GM20431 (cell line): ENCODE measurements at regions not wholly inside any gene's neighbourhood (a gene's known extent, or its start where the extent isn't known, plus 50 kb on each side); places are given as distances from the start of the nearest gene placed in this dataset.
"Not testable (repeated sequence)": the region's sequence is repeated elsewhere in the genome, so short reads cannot be mapped to it uniquely, and the experiment has no call there.

ENCODE experiments used
- in situ Hi-C: fragments of 300-500 bp; cut with MseI, MboI; formaldehyde crosslinking; loops from one replicate; pipeline ENCODE4 v1.15.0; 2020; ENCODE audit warnings: low sequenced_read_pairs; ENCODE audit not compliant: unreplicated experiment

- in situ Hi-C loops, result loop anchor here (25.0 kb wide), 1 partner anchor 353 kb away; the partner anchor contains the start of gene PARM1
These were observed 224.2 kb downstream of the RCHY1 start for GRCh38 chr4:75289914-75290582.

GRCh38 chr4:75287738-75288517 is 226.3 kb downstream of the RCHY1 start:
- in situ Hi-C loops, result loop anchor here (25.0 kb wide), 1 partner anchor 351 kb away; the partner anchor contains the start of gene PARM1

- in situ Hi-C loops, result loop anchor here (25.0 kb wide), 1 partner anchor 349 kb away; the partner anchor contains the start of gene PARM1
These were observed 228.4 kb downstream of the RCHY1 start for GRCh38 chr4:75285837-75286236.

- in situ Hi-C loops, result loop anchor here (25.0 kb wide), 1 partner anchor 348 kb away; the partner anchor contains the start of gene PARM1
These were observed 229.4 kb downstream of the RCHY1 start for GRCh38 chr4:75284831-75285230.

GRCh38 chr4:75280461-75280860 is 233.7 kb downstream of the RCHY1 start:
- in situ Hi-C loops, result loop anchor here (25.0 kb wide), 1 partner anchor 343 kb away; the partner anchor contains the start of gene PARM1

GRCh38 chr4:75259306-75259705 is 254.9 kb downstream of the RCHY1 start:
- in situ Hi-C loops, result no loop called here

GRCh38 chr4:75255261-75255660 is 258.9 kb downstream of the RCHY1 start:
- in situ Hi-C loops, result no loop called here

- in situ Hi-C loops, result no loop called here
These were observed 259.5 kb downstream of the RCHY1 start for GRCh38 chr4:75254745-75255144.

GRCh38 chr4:75253094-75253493 is 261.1 kb downstream of the RCHY1 start:
- in situ Hi-C loops, result not testable (repeated sequence)

- in situ Hi-C loops, result no loop called here
These were observed 262.7 kb downstream of the RCHY1 start for GRCh38 chr4:75251547-75251946.

GRCh38 chr4:75249739-75250138 is 264.5 kb downstream of the RCHY1 start:
- in situ Hi-C loops, result no loop called here

GRCh38 chr4:75248770-75249407 is 265.3 kb downstream of the RCHY1 start:
- in situ Hi-C loops, result no loop called here

- in situ Hi-C loops, result no loop called here
These were observed 269.9 kb downstream of the RCHY1 start for GRCh38 chr4:75244325-75244724.

- in situ Hi-C loops, result no loop called here
These were observed 270.6 kb downstream of the RCHY1 start for GRCh38 chr4:75243570-75243969.

GRCh38 chr4:75235359-75235951 is 278.7 kb downstream of the RCHY1 start:
- in situ Hi-C loops, result no loop called here

GRCh38 chr4:75232546-75232945 is 281.7 kb downstream of the RCHY1 start:
- in situ Hi-C loops, result no loop called here

- in situ Hi-C loops, result no loop called here
These were observed 284.2 kb downstream of the RCHY1 start for GRCh38 chr4:75229806-75230570.

GRCh38 chr4:75213480-75213879 is 280.6 kb downstream of the PARM1 start:
- in situ Hi-C loops, result no loop called here

GRCh38 chr4:75211422-75211821 is 278.5 kb downstream of the PARM1 start:
- in situ Hi-C loops, result no loop called here

- in situ Hi-C loops, result no loop called here
These were observed 275.0 kb downstream of the PARM1 start for GRCh38 chr4:75207902-75208301.
